K562 (cell line): ENCODE measurements at regions not wholly inside any gene's neighbourhood (a gene's known extent, or its start where the extent isn't known, plus 50 kb on each side); places are given as distances from the start of the nearest gene placed in this dataset.

Source experiments
- ATAC-seq: fragments of 200-7000 bp; cut with Tn5 transposase; 3 replicates; pipeline ENCODE4 v1.9.1; 2020; ENCODE audit warnings: moderate library complexity
- BruUV-seq: library from RNA; stranded (reverse); fragments of 400-500 nt; replicated peaks from 2 replicates; lab custom pipeline; 2021; lab: Mats Ljungman, UMichigan
- CTCF ChIA-PET: fragments of 300-600 bp; formaldehyde crosslinking; extraction: SDS; loops from one replicate; lab custom pipeline; 2021; ENCODE audit warnings: low intra/inter-chr PET ratio; lab: Yijun Ruan, JAX
- POLR2A ChIA-PET: fragments of 300-600, 350-650 bp; sonication (Branson Sonifier 250); formaldehyde crosslinking; extraction: SDS; loops from one replicate; lab custom pipeline; 2021; ENCODE audit warnings: antibody characterized with exemption, inconsistent platforms; lab: Yijun Ruan, JAX
- DNase-seq, 4 experiments: peaks; one replicate each; pipeline versions ENCODE4 v3.0.0 to v3.0.0-alpha.2; 2011 to 2018; ENCODE audit warnings: low spot score in 3 of 4, mixed read lengths in 3 of 4; ENCODE audit errors: extremely low read depth in 1 of 4
- FAIRE-seq: peaks from 2 replicates; lab custom pipeline; 2011; peaks lifted over from hg19 to GRCh38; lab: Jason Lieb, UNC
- H2AFZ ChIP-seq: 2 replicates; pipeline ENCODE4 v1.6.0; 2011; ENCODE audit warnings: low read depth, low read length, control low read depth, inconsistent platforms
- H3K27ac ChIP-seq: fragments of 200-600 bp; 3 replicates; pipeline ENCODE4 v1.8.0; 2011; ENCODE audit warnings: low read depth, mild to moderate bottlenecking, control low read depth, inconsistent platforms, low read length, moderate library complexity, mixed read lengths; ENCODE audit errors: extremely low read depth
- H3K27me3 ChIP-seq, 2 experiments: fragments of 300-600 bp in 1 of 2; 2 replicates in 1 of 2; 3 replicates in 1 of 2; pipeline versions ENCODE4 v1.6.0 to v1.8.0; 2011; ENCODE audit warnings: inconsistent platforms in 2 of 2, low read length in 2 of 2, mild to moderate bottlenecking in 1 of 2, mixed read lengths in 1 of 2, moderate library complexity in 1 of 2; ENCODE audit not compliant: control insufficient read depth in 2 of 2, insufficient read depth in 2 of 2
- H3K36me3 ChIP-seq: fragments of 300-600 bp; 3 replicates; pipeline ENCODE4 v1.8.0; 2011; ENCODE audit warnings: mild to moderate bottlenecking, low read length, inconsistent platforms; ENCODE audit not compliant: control insufficient read depth, insufficient read depth
- H3K4me1 ChIP-seq, 2 experiments: fragments of 200-600 bp in 1 of 2; replicated peaks in 1 of 2; 2 replicates in 1 of 2; 3 replicates in 1 of 2; pipeline versions ENCODE4 v1.5.1 to v1.8.0; 2011; ENCODE audit warnings: inconsistent platforms in 2 of 2, low read length in 2 of 2, mild to moderate bottlenecking in 1 of 2, mixed read lengths in 1 of 2, moderate library complexity in 1 of 2; ENCODE audit not compliant: control insufficient read depth in 2 of 2, insufficient read depth in 2 of 2
- H3K4me2 ChIP-seq: 2 replicates; pipeline ENCODE4 v1.6.1; 2011; ENCODE audit warnings: low read length, control low read depth, inconsistent platforms, mixed read lengths; ENCODE audit not compliant: insufficient read depth
- H3K4me3 ChIP-seq: fragments of 200-600 bp; sonication (generic), shearing (Covaris generic); 2 replicates; pipeline ENCODE4 v1.5.1; 2016; ENCODE audit warnings: control low read depth, inconsistent platforms
- H3K79me2 ChIP-seq: fragments of 200-600 bp; 3 replicates; pipeline ENCODE4 v1.8.0; 2011; ENCODE audit warnings: low read length, inconsistent platforms; ENCODE audit not compliant: control insufficient read depth, insufficient read depth
- H3K9ac ChIP-seq, 2 experiments: 2 replicates each; pipeline versions ENCODE4 v1.6.0 to v1.6.1; 2011; ENCODE audit warnings: low read depth in 2 of 2, low read length in 2 of 2, control low read depth in 1 of 2, inconsistent platforms in 1 of 2, mild to moderate bottlenecking in 1 of 2, mixed read lengths in 1 of 2; ENCODE audit not compliant: insufficient read depth in 1 of 2
- H3K9me1 ChIP-seq: one replicate; pipeline ENCODE4 v1.6.0; 2011; ENCODE audit warnings: inconsistent platforms, mild to moderate bottlenecking, low read length, moderate library complexity; ENCODE audit not compliant: control insufficient read depth, insufficient read depth
- H3K9me3 ChIP-seq: replicated peaks from 2 replicates; pipeline ENCODE4 v1.5.1; 2011; ENCODE audit warnings: low read depth, low read length, inconsistent platforms; ENCODE audit not compliant: control insufficient read depth, insufficient read depth
- H4K20me1 ChIP-seq: replicated peaks from 2 replicates; pipeline ENCODE4 v1.6.1; 2011; ENCODE audit warnings: low read length, inconsistent platforms, mixed read lengths; ENCODE audit not compliant: control insufficient read depth, insufficient read depth
- CBX8 ChIP-seq: fragments of 200-600 bp; sonication (generic); IDR thresholded peaks from 2 replicates; pipeline ENCODE4 v1.6.1; 2012; ENCODE audit warnings: borderline replicate concordance, mixed run types, low read depth, mild to moderate bottlenecking, moderate library complexity, mixed read lengths, low read length, control low read depth, inconsistent platforms; ENCODE audit not compliant: poor library complexity, severe bottlenecking; ENCODE audit errors: extremely low read depth
- CEBPG ChIP-seq, 3 experiments: fragments of 200-800 bp in 1 of 3; sonication (Bioruptor generic) in 1 of 3; sonication (generic) in 1 of 3; formaldehyde crosslinking in 1 of 3; IDR thresholded peaks in 2 of 3; conservative IDR thresholded peaks in 1 of 3; 2 replicates each; pipeline versions ENCODE4 v1.6.1 to v1.8.0; 2016 to 2022; ENCODE audit warnings: missing compliant biosample characterization in 2 of 3, missing genetic modification characterization in 2 of 3, mild to moderate bottlenecking in 1 of 3, missing genetic modification reagents in 1 of 3
- CEBPZ ChIP-seq: fragments of 150-350 bp; IDR thresholded peaks from 2 replicates; pipeline ENCODE4 v1.6.1; 2014; ENCODE audit warnings: low read depth, mild to moderate bottlenecking, low read length, borderline replicate concordance
- CREB3L1 ChIP-seq: fragments of 450-650 bp; IDR thresholded peaks from 2 replicates; pipeline ENCODE4 v1.6.1; 2014; ENCODE audit warnings: low read depth, mild to moderate bottlenecking, moderate library complexity, borderline replicate concordance
- HNRNPK ChIP-seq: fragments of 200-400 bp; formaldehyde crosslinking; IDR thresholded peaks from one replicate; pipeline ENCODE4 v1.6.1; 2018; ENCODE audit warnings: mild to moderate bottlenecking, low read depth, low read length; ENCODE audit not compliant: poor library complexity, severe bottlenecking
- IRF2 ChIP-seq: sonication (generic); formaldehyde crosslinking; IDR thresholded peaks from 2 replicates; pipeline ENCODE4 v1.8.1; 2022; ENCODE audit warnings: mild to moderate bottlenecking, missing genetic modification reagents
- PREB ChIP-seq: sonication (generic); formaldehyde crosslinking; IDR thresholded peaks from 2 replicates; pipeline ENCODE4 v1.8.1; 2023; ENCODE audit warnings: mild to moderate bottlenecking, missing genetic modification reagents
- TBP ChIP-seq: optimal IDR thresholded peaks from 2 replicates; pipeline ENCODE3; 2011; ENCODE audit warnings: low read depth, low read length, improper control_type of control experiment
- ZBED1 ChIP-seq: IDR thresholded peaks from 2 replicates; pipeline ENCODE4 v1.6.1; 2014
- ZNF277 ChIP-seq: fragments of 250-450 bp; sonication (Bioruptor Pico); IDR thresholded peaks from 2 replicates; pipeline ENCODE4 v1.8.0; 2022; ENCODE audit warnings: inconsistent platforms, mild to moderate bottlenecking, moderate library complexity, borderline replicate concordance
- ZNF398 ChIP-seq: fragments of 250-450 bp; sonication (Bioruptor Pico); IDR thresholded peaks from 2 replicates; pipeline ENCODE4 v1.8.0; 2021; ENCODE audit warnings: moderate library complexity, mild to moderate bottlenecking, inconsistent platforms
- ZNF561 ChIP-seq: fragments of 450-650 bp; formaldehyde crosslinking; conservative IDR thresholded peaks from 2 replicates; pipeline ENCODE4 v1.4.0; 2020; ENCODE audit warnings: mild to moderate bottlenecking, moderate library complexity
- WGBS: fragments of 100-300 bp; shearing (Covaris generic); methylation state at CpG from one replicate; pipeline ENCODE4 v1.1.6; 2016; ENCODE audit warnings: low coverage, mixed read lengths; ENCODE audit not compliant: insufficient coverage; ENCODE audit errors: missing lambda C conversion rate; 5-methylcytosine and 5-hydroxymethylcytosine counted together
- in situ Hi-C: fragments of 300-500 bp; cut with MboI; formaldehyde crosslinking; loops from 4 replicates; pipeline ENCODE4 v1.15.0; 2018; ENCODE audit warnings: inconsistent platforms, mixed read lengths
- intact Hi-C: fragments of 100-400 bp; cut with micrococcal nuclease; formaldehyde crosslinking; loops from 2 replicates; pipeline ENCODE4 v1.14.2; 2022

GRCh38 chr1:83075107-83075506 lies 923.8 kb downstream of the TTLL7 start:
- ChIA-PET POLR2A (no interaction called here), CTCF (no interaction called here)
- no peak for ATAC-seq
- TF ChIP-seq IRF2 (CRISPR knock-in tag): no peak
- TF ChIP-seq ZNF277 (CRISPR knock-in tag): no peak
- no peak for TF ChIP-seq CEBPZ
- TF ChIP-seq CBX8: no peak
- no peak for TF ChIP-seq TBP
- TF ChIP-seq ZNF561 (CRISPR knock-in tag): no peak
- no peak for TF ChIP-seq PREB (CRISPR knock-in tag)
- no peak for TF ChIP-seq CEBPG (CRISPR knock-in tag; IDR thresholded peaks at IDR 0.05)
- TF ChIP-seq CEBPG (tag; conservative IDR thresholded peaks at IDR 0.05 in 1 of 2, IDR thresholded peaks at IDR 0.05 in 1 of 2): no peak
- no peak for TF ChIP-seq ZNF398 (CRISPR knock-in tag)
- no peak for TF ChIP-seq ZBED1
- no peak for TF ChIP-seq CREB3L1
- no peak for TF ChIP-seq HNRNPK

More at GRCh38 chr1:83075107-83075506, 923.8 kb downstream of the TTLL7 start:
- no peak for DNase-seq
- H4K20me1 ChIP-seq: no peaks in the 10 kb centered on the region
- no peak overlapping the region for H3K9ac ChIP-seq
- no peaks in the 10 kb centered on the region for H3K27me3 ChIP-seq
- no TSS peak for BruUV-seq
- 0% methylated on average over 1 of the region's 1 CpG for WGBS
- H3K79me2 ChIP-seq: no peaks in the 10 kb centered on the region
- no peaks in the 10 kb centered on the region for H3K36me3 ChIP-seq
- intact Hi-C loops (no loop called here), in situ Hi-C loops (loop anchor here (10.0 kb wide), 1 partner anchor 1060 kb away; no protein-coding TSS in a partner anchor)
- H3K9me1 ChIP-seq: no peaks in the 10 kb centered on the region
- H2AFZ ChIP-seq: no peak overlapping the region
- H3K4me1 ChIP-seq: no peaks in the 10 kb centered on the region
- H3K27ac ChIP-seq: no peak overlapping the region
- no peaks in the 10 kb centered on the region; the same call in 1 of the 2 replicates for H3K9me3 ChIP-seq
- no peak overlapping the region for H3K4me2 ChIP-seq
- no peak overlapping the region for H3K4me3 ChIP-seq
- FAIRE-seq: no peak
